IMR-90 (cell line): ENCODE measurements at regions not wholly inside any gene's neighbourhood (a gene's known extent, or its start where the extent isn't known, plus 50 kb on each side); places are given as distances from the start of the nearest gene placed in this dataset.

Experiments
- ATAC-seq: fragments of 200-7000 bp; cut with Tn5 transposase; 2 replicates; pipeline ENCODE4 v1.9.1; 2020; ENCODE audit warnings: low read depth, mild to moderate bottlenecking, moderate library complexity
- BruUV-seq: library from RNA; stranded (reverse); fragments of 400-500 nt; replicated peaks from 2 replicates; lab custom pipeline; 2021; lab: Mats Ljungman, UMichigan
- CTCF ChIA-PET: fragments of 300-600 bp; formaldehyde crosslinking; extraction: SDS; loops from one replicate; lab custom pipeline; 2021; ENCODE audit warnings: antibody characterized with exemption; lab: Yijun Ruan, JAX
- POLR2A ChIA-PET: fragments of 300-600 bp; sonication (Branson Sonifier 250); formaldehyde crosslinking; loops from one replicate; lab custom pipeline; 2022; ENCODE audit warnings: antibody characterized with exemption; ENCODE audit not compliant: unreplicated experiment; lab: Charles Lee
- DNase-seq: peaks from one replicate; pipeline ENCODE4 v3.0.0; 2013
- H2AFZ ChIP-seq: replicated peaks from 2 replicates; pipeline ENCODE3; 2013; ENCODE audit warnings: low read length, mild to moderate bottlenecking; ENCODE audit not compliant: poor library complexity
- H2AK5ac ChIP-seq: 2 replicates; pipeline ENCODE4 v1.6.1; 2013; ENCODE audit warnings: low read depth, low read length, inconsistent platforms
- H2AK9ac ChIP-seq: replicated peaks from 2 replicates; pipeline ENCODE3; 2013; ENCODE audit warnings: mild to moderate bottlenecking, low read depth, low read length, moderate library complexity; ENCODE audit not compliant: poor library complexity
- H2BK120ac ChIP-seq: 2 replicates; pipeline ENCODE4 v1.6.1; 2013; ENCODE audit warnings: low read depth, low read length, inconsistent platforms
- H2BK15ac ChIP-seq: 3 replicates; pipeline ENCODE4 v1.6.1; 2013; ENCODE audit warnings: low read depth, low read length, inconsistent platforms
- H2BK20ac ChIP-seq: 2 replicates; pipeline ENCODE4 v1.6.1; 2013; ENCODE audit warnings: low read depth, mild to moderate bottlenecking, inconsistent platforms, low read length, moderate library complexity
- H2BK5ac ChIP-seq: 2 replicates; pipeline ENCODE4 v1.6.1; 2013; ENCODE audit warnings: mild to moderate bottlenecking, low read depth, low read length, inconsistent platforms; ENCODE audit not compliant: poor library complexity, severe bottlenecking
- H3K14ac ChIP-seq: replicated peaks from 2 replicates; pipeline ENCODE4 v1.6.1; 2013; ENCODE audit warnings: low read depth, low read length, inconsistent platforms
- H3K18ac ChIP-seq: 2 replicates; pipeline ENCODE4 v1.6.1; 2013; ENCODE audit warnings: low read depth, low read length, control low read depth
- H3K23ac ChIP-seq: 2 replicates; pipeline ENCODE4 v1.6.1; 2013; ENCODE audit warnings: low read depth, low read length, inconsistent platforms
- H3K27ac ChIP-seq: 2 replicates; pipeline ENCODE4 v1.5.1; 2013; ENCODE audit warnings: mild to moderate bottlenecking, control low read depth, low read length; ENCODE audit not compliant: insufficient read depth
- H3K27me3 ChIP-seq: 2 replicates; pipeline ENCODE4 v1.6.1; 2013; ENCODE audit warnings: low read length; ENCODE audit not compliant: control insufficient read depth, insufficient read depth
- H3K36me3 ChIP-seq: 2 replicates; pipeline ENCODE4 v1.6.1; 2013; ENCODE audit warnings: low read length, mixed read lengths; ENCODE audit not compliant: control insufficient read depth, insufficient read depth
- H3K4ac ChIP-seq: 2 replicates; pipeline ENCODE4 v1.6.1; 2013; ENCODE audit warnings: low read depth, low read length, inconsistent platforms
- H3K4me1 ChIP-seq: 2 replicates; pipeline ENCODE4 v1.6.1; 2013; ENCODE audit warnings: low read length, mixed read lengths; ENCODE audit not compliant: control insufficient read depth, insufficient read depth
- H3K4me2 ChIP-seq: 2 replicates; pipeline ENCODE4 v1.6.1; 2013; ENCODE audit warnings: low read depth, mild to moderate bottlenecking, control low read depth, low read length, moderate library complexity
- H3K4me3 ChIP-seq: 2 replicates; pipeline ENCODE4 v1.5.1; 2013; ENCODE audit warnings: low read depth, mild to moderate bottlenecking, control low read depth, low read length, moderate library complexity; ENCODE audit not compliant: insufficient read depth
- H3K56ac ChIP-seq: 2 replicates; pipeline ENCODE4 v1.6.1; 2013; ENCODE audit warnings: low read length, inconsistent platforms; ENCODE audit not compliant: insufficient read depth; ENCODE audit errors: extremely low read depth
- H3K79me1 ChIP-seq, 2 experiments: 2 replicates each; pipeline ENCODE4 v1.6.1; 2013; ENCODE audit warnings: low read length in 2 of 2, inconsistent platforms in 1 of 2, low read depth in 1 of 2
- H3K9ac ChIP-seq: 2 replicates; pipeline ENCODE4 v1.6.1; 2013; ENCODE audit warnings: low read depth, low read length, control low read depth
- H3K9me1 ChIP-seq: 2 replicates; pipeline ENCODE4 v1.6.1; 2013; ENCODE audit warnings: low read length, inconsistent platforms; ENCODE audit not compliant: insufficient read depth
- H3K9me3 ChIP-seq: 2 replicates; pipeline ENCODE4 v1.6.1; 2013; ENCODE audit warnings: low read length; ENCODE audit not compliant: control insufficient read depth, insufficient read depth
- H4K20me1 ChIP-seq: 2 replicates; pipeline ENCODE4 v1.6.1; 2013; ENCODE audit warnings: low read length, inconsistent platforms; ENCODE audit not compliant: insufficient read depth
- H4K5ac ChIP-seq: 2 replicates; pipeline ENCODE4 v1.6.1; 2013; ENCODE audit warnings: mild to moderate bottlenecking, low read depth, low read length, control low read depth
- H4K8ac ChIP-seq, 2 experiments: 2 replicates each; pipeline ENCODE4 v1.6.1; 2013; ENCODE audit warnings: low read depth in 2 of 2, low read length in 2 of 2, control low read depth in 1 of 2, inconsistent platforms in 1 of 2
- H4K91ac ChIP-seq: 2 replicates; pipeline ENCODE4 v1.6.1; 2013; ENCODE audit warnings: low read depth, low read length, inconsistent platforms; ENCODE audit not compliant: insufficient read depth
- BHLHE40 ChIP-seq: fragments of 150-350 bp; IDR thresholded peaks from 2 replicates; pipeline ENCODE4 v1.6.1; 2016; ENCODE audit warnings: mild to moderate bottlenecking, low read depth, low read length
- CEBPB ChIP-seq: IDR thresholded peaks from 2 replicates; pipeline ENCODE4 v1.6.1; 2012; ENCODE audit warnings: low read depth, low read length, improper control_type of control experiment
- MAFK ChIP-seq: IDR thresholded peaks from 2 replicates; pipeline ENCODE4 v1.6.1; 2012; ENCODE audit warnings: low read depth, low read length, improper control_type of control experiment
- MAZ ChIP-seq: IDR thresholded peaks from 2 replicates; pipeline ENCODE4 v1.6.1; 2012; ENCODE audit warnings: low read depth, mild to moderate bottlenecking, low read length, improper control_type of control experiment, moderate library complexity, borderline replicate concordance
- MXI1 ChIP-seq: IDR thresholded peaks from 2 replicates; pipeline ENCODE4 v1.6.1; 2012; ENCODE audit warnings: low read depth, mild to moderate bottlenecking, low read length, moderate library complexity, borderline replicate concordance
- NFE2L2 ChIP-seq: fragments of 150-350 bp; IDR thresholded peaks from 2 replicates; pipeline ENCODE4 v1.6.1; 2016; ENCODE audit warnings: low read depth, mild to moderate bottlenecking, low read length
- RAD21 ChIP-seq: IDR thresholded peaks from 2 replicates; pipeline ENCODE4 v1.6.1; 2012; ENCODE audit warnings: low read length, improper control_type of control experiment
- RCOR1 ChIP-seq: IDR thresholded peaks from 2 replicates; pipeline ENCODE4 v1.6.1; 2012; ENCODE audit warnings: mild to moderate bottlenecking, low read length, improper control_type of control experiment; ENCODE audit not compliant: insufficient replicate concordance
- SMC3 ChIP-seq: fragments of 150-350 bp; IDR thresholded peaks from 2 replicates; pipeline ENCODE4 v1.6.1; 2016; ENCODE audit warnings: low read depth, mild to moderate bottlenecking, antibody characterized with exemption, low read length, moderate library complexity
- WGBS, 2 experiments: methylation state at CpG; one replicate each; pipeline versions ENCODE4 v1.1.5 to v1.1.7; 2013; ENCODE audit warnings: missing lambda C conversion rate in 2 of 2; ENCODE audit not compliant: insufficient read length in 1 of 2; ENCODE audit errors: extremely low coverage in 2 of 2; 5-methylcytosine and 5-hydroxymethylcytosine counted together
- dilution Hi-C: fragments of 300-500 bp; cut with HindIII; formaldehyde crosslinking; loops from one replicate; pipeline ENCODE4 v1.14.3; 2018; ENCODE audit warnings: low sequenced_read_pairs; ENCODE audit not compliant: unreplicated experiment
- in situ Hi-C: fragments of 300-500 bp; cut with MboI; formaldehyde crosslinking; loops from 3 replicates; pipeline ENCODE4 v1.14.3; 2019; ENCODE audit warnings: low sequenced_read_pairs, inconsistent platforms, mixed read lengths
- intact Hi-C: fragments of 100-400 bp; cut with micrococcal nuclease; formaldehyde crosslinking; loops from 2 replicates; pipeline ENCODE4 v1.10.0; 2022
- TF ChIP-seq, protein P1 (sequence below): fragments of 150-350 bp; IDR thresholded peaks from 2 replicates; pipeline ENCODE4 v1.6.1; 2017; ENCODE audit warnings: mild to moderate bottlenecking, antibody characterized with exemption, low read length, low read depth

DNA sequence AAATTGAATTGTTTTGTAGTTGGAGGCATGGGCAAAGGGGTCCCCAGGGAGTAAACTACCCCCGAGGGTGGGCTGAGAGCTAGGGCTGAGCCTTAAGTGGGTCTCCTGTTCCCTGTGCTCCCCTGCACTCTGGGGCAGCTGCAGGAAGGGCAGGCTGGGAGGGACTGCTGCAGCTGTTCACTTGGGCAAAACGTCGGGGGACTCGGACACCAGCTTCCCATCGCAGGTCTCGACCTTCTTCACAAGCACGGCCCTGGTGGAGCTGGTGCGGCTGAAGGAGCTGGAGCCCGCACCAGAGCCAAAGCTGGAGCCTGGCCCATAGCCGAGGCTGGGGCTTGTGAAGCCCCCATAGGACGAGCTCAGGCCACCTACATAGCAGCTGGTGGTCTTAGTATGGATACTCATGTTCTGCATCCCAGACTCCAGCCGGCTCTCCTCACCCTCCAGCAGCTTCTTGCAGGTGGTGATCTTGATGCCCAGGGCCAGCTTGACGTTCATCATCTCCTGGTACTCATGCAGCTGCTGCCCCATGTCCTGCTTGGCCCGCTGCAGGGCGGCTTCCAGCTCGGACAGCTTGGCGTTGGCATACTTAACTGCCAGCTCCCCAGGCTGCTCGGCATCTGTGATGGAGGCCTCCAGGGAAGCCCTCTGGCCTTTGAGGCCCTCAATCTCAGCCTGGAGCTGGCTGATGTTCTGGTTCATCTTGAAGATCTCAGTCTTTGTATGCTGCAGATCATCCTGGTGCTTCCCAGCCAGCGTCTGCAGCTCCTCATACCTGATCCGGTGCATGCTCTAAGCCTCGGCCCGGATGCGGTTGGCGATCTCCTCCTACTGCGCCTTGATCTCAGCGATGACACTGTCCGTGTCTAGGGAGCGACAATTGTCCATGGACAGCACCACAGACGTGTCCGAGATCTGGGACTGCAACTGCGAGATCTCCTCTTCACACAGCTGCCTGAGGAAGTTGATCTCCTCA, 423.5 kb upstream of the ARPP21 start:
- TF ChIP-seq MAZ (no peak), RAD21 (no peak), SMC3 (no peak), MXI1 (no peak), NFE2L2 (no peak), RCOR1 (no peak), CEBPB (no peak), BHLHE40 (no peak), MAFK (no peak)
- TF ChIP-seq, protein P1, sequence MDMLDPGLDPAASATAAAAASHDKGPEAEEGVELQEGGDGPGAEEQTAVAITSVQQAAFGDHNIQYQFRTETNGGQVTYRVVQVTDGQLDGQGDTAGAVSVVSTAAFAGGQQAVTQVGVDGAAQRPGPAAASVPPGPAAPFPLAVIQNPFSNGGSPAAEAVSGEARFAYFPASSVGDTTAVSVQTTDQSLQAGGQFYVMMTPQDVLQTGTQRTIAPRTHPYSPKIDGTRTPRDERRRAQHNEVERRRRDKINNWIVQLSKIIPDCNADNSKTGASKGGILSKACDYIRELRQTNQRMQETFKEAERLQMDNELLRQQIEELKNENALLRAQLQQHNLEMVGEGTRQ, result no peak
- no peak overlapping the region for H2AFZ ChIP-seq
- no peak overlapping the region for H2AK9ac ChIP-seq
- H2AK5ac ChIP-seq, result no peak overlapping the region
- intact Hi-C loops, result no loop called here
- no peak overlapping the region for H4K91ac ChIP-seq
- no peak overlapping the region for H3K9ac ChIP-seq
- no peak overlapping the region for H3K23ac ChIP-seq
- no peak overlapping the region for H2BK15ac ChIP-seq
- H3K18ac ChIP-seq, result no peak overlapping the region
- dilution Hi-C loops, result no loop called here
- in situ Hi-C loops, result no loop called here
- no peak overlapping the region for H4K5ac ChIP-seq
- no peak overlapping the region for H3K4me2 ChIP-seq
- BruUV-seq, result no TSS peak
- H3K9me1 ChIP-seq, result no peaks in the 10 kb centered on the region
- no peaks in the 10 kb centered on the region for H3K27me3 ChIP-seq
- ChIA-PET CTCF (no interaction called here), POLR2A (no interaction called here)
- H2BK20ac ChIP-seq, result no peak overlapping the region
- no peak overlapping the region for H3K56ac ChIP-seq
- H3K36me3 ChIP-seq, result no peaks in the 10 kb centered on the region
- ATAC-seq (no peak), DNase-seq (no peak)
- no peak overlapping the region for H3K14ac ChIP-seq
- H2BK120ac ChIP-seq, result no peak overlapping the region
- peaks cover 12% of the 10 kb centered on the region; the same call in 1 of the 2 replicates for H3K9me3 ChIP-seq
- no peak overlapping the region for H2BK5ac ChIP-seq
- no peaks in the 10 kb centered on the region for H4K20me1 ChIP-seq
- H3K4ac ChIP-seq, result no peak overlapping the region
- H3K27ac ChIP-seq, result no peak overlapping the region
- H3K79me1 ChIP-seq, result no peaks in the 10 kb centered on the region
- WGBS, 2 experiments, result 75% methylated on average over 24 of the region's 31 CpGs; no CpG with 5 or more reads in 1 of the 2 experiments
- no peak overlapping the region for H4K8ac ChIP-seq
- no peak overlapping the region for H3K4me3 ChIP-seq
- no peaks in the 10 kb centered on the region for H3K4me1 ChIP-seq
